ENCODE measurements at regions not wholly inside any gene's neighbourhood (a gene's known extent, or its start where the extent isn't known, plus 50 kb on each side); places are given as distances from the start of the nearest gene placed in this dataset.

GRCh38 chr4:52408032-52408431, 251.1 kb downstream of the USP46 start:
- H2AFZ ChIP-seq (ENCODE audit: low read length), result no peak overlapping the region
- 88% methylated on average over 1 of the region's 1 CpG; no CpG with 5 or more reads in 1 of the 2 experiments for WGBS, 2 experiments (ENCODE audit: extremely low coverage in 1 of 2, insufficient coverage in 1 of 2, insufficient read length in 1 of 2, insufficient replicate concordance in 2 of 2, low coverage in 1 of 2, low lambda C conversion rate in 2 of 2, missing lambda C conversion rate in 1 of 2)
- H3K18ac ChIP-seq (ENCODE audit: extremely low read depth, low read length), result no peak overlapping the region
- H3K9me3 ChIP-seq (ENCODE audit: insufficient read depth in 2 of 2, low read depth in 1 of 2, low read length in 1 of 2), result peaks cover 10 to 17% of the 10 kb centered on the region in 2 experiments; a peak in 3 of 4 replicates
- H2AK5ac ChIP-seq (ENCODE audit: low read depth, low read length), result no peak overlapping the region
- no peak overlapping the region for H4K91ac ChIP-seq (replicated peaks; ENCODE audit: insufficient read length, low read length)
- H3K56ac ChIP-seq (replicated peaks; ENCODE audit: insufficient read length, low read depth, low read length), result no peak overlapping the region
- H3K36me3 ChIP-seq (ENCODE audit: control insufficient read depth in 2 of 4, insufficient read depth in 4 of 4, low read length in 3 of 4), result no peaks in the 10 kb centered on the region
- no peak overlapping the region for H3K4me2 ChIP-seq (ENCODE audit: insufficient read depth in 1 of 2, low read depth in 2 of 2, low read length in 2 of 2)
- no peaks in the 10 kb centered on the region for H3K23me2 ChIP-seq (ENCODE audit: low read depth, low read length)
- no peaks in the 10 kb centered on the region for H3K4me1 ChIP-seq (replicated peaks in 1 of 4; ENCODE audit: control insufficient read depth in 3 of 4, insufficient read depth in 4 of 4, low read length in 3 of 4)
- FAIRE-seq (no peak), DNase-seq (ENCODE audit: low read depth in 1 of 2, low spot score in 2 of 2) (no peak)
- no peak overlapping the region for H2BK12ac ChIP-seq (ENCODE audit: low read depth, low read length)
- H3K79me1 ChIP-seq (ENCODE audit: low read depth, low read length), result no peaks in the 10 kb centered on the region
- no peak overlapping the region for H4K8ac ChIP-seq (ENCODE audit: extremely low read depth, insufficient read depth, low read length)
- H3K27me3 ChIP-seq (replicated peaks in 1 of 4; ENCODE audit: control insufficient read depth in 3 of 4, extremely low read depth in 1 of 4, insufficient read depth in 3 of 4, low read length in 3 of 4), result no peaks in the 10 kb centered on the region
- H3K14ac ChIP-seq (ENCODE audit: insufficient read length), result peak overlapping the region; percentile 97
- H2BK15ac ChIP-seq (ENCODE audit: low read length), result no peak overlapping the region
- POLR2A ChIA-PET (ENCODE audit: partially characterized antibody), result no interaction called here
- no peak overlapping the region for H2BK5ac ChIP-seq (ENCODE audit: low read depth, low read length)
- H2BK20ac ChIP-seq (ENCODE audit: low read length), result no peak overlapping the region
- no peak overlapping the region for H3K23ac ChIP-seq (ENCODE audit: insufficient read length)
- no peak overlapping the region for H3K4me3 ChIP-seq (ENCODE audit: extremely low read depth in 1 of 4, insufficient read depth in 2 of 4, low read depth in 3 of 4, low read length in 4 of 4)
- H3K9ac ChIP-seq (replicated peaks in 1 of 4; ENCODE audit: extremely low read depth in 1 of 4, low read depth in 3 of 4, low read length in 3 of 4), result no peak overlapping the region
- CTCF ChIA-PET (ENCODE audit: partially characterized antibody), result interaction anchor here (0.6 kb wide), 2 partner anchors 31 to 347 kb away, joined by 3 read pairs; no protein-coding TSS in a partner anchor
- no peak overlapping the region for H2BK120ac ChIP-seq (replicated peaks; ENCODE audit: low read depth, low read length)
- no peak overlapping the region for H3K4ac ChIP-seq (replicated peaks; ENCODE audit: insufficient read length, low read depth, low read length)
- no peak overlapping the region for H3K27ac ChIP-seq (ENCODE audit: low read depth, low read length)
- no peak overlapping the region for H4K5ac ChIP-seq (ENCODE audit: insufficient read length, low read depth, low read length)
- no peaks in the 10 kb centered on the region for H4K20me1 ChIP-seq (replicated peaks in 1 of 2; ENCODE audit: control insufficient read depth in 1 of 2, insufficient read depth in 2 of 2, low read length in 2 of 2)
- no peaks in the 10 kb centered on the region for H3K79me2 ChIP-seq (ENCODE audit: control insufficient read depth in 1 of 2, insufficient read depth in 2 of 2, low read length in 2 of 2)
- no peak for TF ChIP-seq SP4 (IDR thresholded peaks at IDR 0.05; ENCODE audit: low read length)
- TF ChIP-seq SUZ12 (IDR thresholded peaks at IDR 0.05; ENCODE audit: low read length), result no peak
- TF ChIP-seq KDM1A (IDR thresholded peaks at IDR 0.05; ENCODE audit: borderline replicate concordance, low read length), result no peak
- TF ChIP-seq GTF2F1 (IDR thresholded peaks at IDR 0.05; ENCODE audit: borderline replicate concordance, low read depth, low read length), result no peak
- TF ChIP-seq, protein P1, sequence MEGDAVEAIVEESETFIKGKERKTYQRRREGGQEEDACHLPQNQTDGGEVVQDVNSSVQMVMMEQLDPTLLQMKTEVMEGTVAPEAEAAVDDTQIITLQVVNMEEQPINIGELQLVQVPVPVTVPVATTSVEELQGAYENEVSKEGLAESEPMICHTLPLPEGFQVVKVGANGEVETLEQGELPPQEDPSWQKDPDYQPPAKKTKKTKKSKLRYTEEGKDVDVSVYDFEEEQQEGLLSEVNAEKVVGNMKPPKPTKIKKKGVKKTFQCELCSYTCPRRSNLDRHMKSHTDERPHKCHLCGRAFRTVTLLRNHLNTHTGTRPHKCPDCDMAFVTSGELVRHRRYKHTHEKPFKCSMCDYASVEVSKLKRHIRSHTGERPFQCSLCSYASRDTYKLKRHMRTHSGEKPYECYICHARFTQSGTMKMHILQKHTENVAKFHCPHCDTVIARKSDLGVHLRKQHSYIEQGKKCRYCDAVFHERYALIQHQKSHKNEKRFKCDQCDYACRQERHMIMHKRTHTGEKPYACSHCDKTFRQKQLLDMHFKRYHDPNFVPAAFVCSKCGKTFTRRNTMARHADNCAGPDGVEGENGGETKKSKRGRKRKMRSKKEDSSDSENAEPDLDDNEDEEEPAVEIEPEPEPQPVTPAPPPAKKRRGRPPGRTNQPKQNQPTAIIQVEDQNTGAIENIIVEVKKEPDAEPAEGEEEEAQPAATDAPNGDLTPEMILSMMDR (IDR thresholded peaks at IDR 0.05; ENCODE audit: control extremely low read depth in 1 of 3, insufficient read depth in 1 of 3, low read depth in 1 of 3, low read length in 3 of 3), result no peak
- no peak for TF ChIP-seq PHF8 (conservative IDR thresholded peaks at IDR 0.05; ENCODE audit: low read depth, low read length)
- TF ChIP-seq, protein P2, sequence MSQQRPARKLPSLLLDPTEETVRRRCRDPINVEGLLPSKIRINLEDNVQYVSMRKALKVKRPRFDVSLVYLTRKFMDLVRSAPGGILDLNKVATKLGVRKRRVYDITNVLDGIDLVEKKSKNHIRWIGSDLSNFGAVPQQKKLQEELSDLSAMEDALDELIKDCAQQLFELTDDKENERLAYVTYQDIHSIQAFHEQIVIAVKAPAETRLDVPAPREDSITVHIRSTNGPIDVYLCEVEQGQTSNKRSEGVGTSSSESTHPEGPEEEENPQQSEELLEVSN (IDR thresholded peaks at IDR 0.05), result no peak
- TF ChIP-seq TBP (IDR thresholded peaks at IDR 0.05; ENCODE audit: low read depth, low read length), result no peak
- no peak for TF ChIP-seq BACH1 (IDR thresholded peaks at IDR 0.05; ENCODE audit: low read length)
- TF ChIP-seq TEAD4 (IDR thresholded peaks at IDR 0.05; ENCODE audit: low read depth, low read length), result no peak
- no peak for TF ChIP-seq SIRT6 (IDR thresholded peaks at IDR 0.05; ENCODE audit: low read length)
- no peak for TF ChIP-seq RNF2 (IDR thresholded peaks at IDR 0.05; ENCODE audit: borderline replicate concordance, low read depth, low read length, missing control alignments, poor library complexity, severe bottlenecking)

All from H1 (cell line).